Loucy (cell line): ENCODE measurements at regions not wholly inside any gene's neighbourhood (a gene's known extent, or its start where the extent isn't known, plus 50 kb on each side); places are given as distances from the start of the nearest gene placed in this dataset.
"Not testable (repeated sequence)": the region's sequence is repeated elsewhere in the genome, so short reads cannot be mapped to it uniquely, and the experiment has no call there.

Experiments
- H2AFZ ChIP-seq: fragments of 200-600 bp; sonication (generic); 2 replicates; pipeline ENCODE4 v1.6.0; 2016; ENCODE audit warnings: antibody characterized with exemption, mild to moderate bottlenecking, low read length, moderate library complexity
- H3F3A ChIP-seq: fragments of 200-600 bp; 2 replicates; pipeline ENCODE4 v1.6.0; 2016; ENCODE audit warnings: antibody characterized with exemption, low read depth, mild to moderate bottlenecking
- H3K27me3 ChIP-seq: fragments of 200-600 bp; sonication (generic); 2 replicates; pipeline ENCODE4 v1.6.1; 2014; ENCODE audit warnings: low read length, mild to moderate bottlenecking; ENCODE audit not compliant: insufficient read depth, poor library complexity, severe bottlenecking
- H3K36me3 ChIP-seq: fragments of 200-600 bp; sonication (generic); 2 replicates; pipeline ENCODE4 v1.6.1; 2016; ENCODE audit warnings: low read length; ENCODE audit not compliant: insufficient read depth
- H3K4me1 ChIP-seq: fragments of 200-600 bp; sonication (generic); 2 replicates; pipeline ENCODE4 v1.5.1; 2014; ENCODE audit warnings: low read length, mild to moderate bottlenecking; ENCODE audit not compliant: insufficient read depth, poor library complexity, severe bottlenecking
- H3K4me2 ChIP-seq: fragments of 200-600 bp; sonication (generic); 2 replicates; pipeline ENCODE4 v1.6.0; 2014; ENCODE audit warnings: antibody characterized with exemption, low read length, low read depth, mild to moderate bottlenecking; ENCODE audit not compliant: poor library complexity, severe bottlenecking
- H3K4me3 ChIP-seq: fragments of 200-600 bp; sonication (generic); 2 replicates; pipeline ENCODE4 v1.5.1; 2014; ENCODE audit warnings: low read length, mild to moderate bottlenecking, mixed read lengths; ENCODE audit not compliant: poor library complexity, severe bottlenecking
- H3K79me2 ChIP-seq: fragments of 200-600 bp; sonication (generic); 2 replicates; pipeline ENCODE4 v1.6.1; 2014; ENCODE audit warnings: low read length; ENCODE audit not compliant: insufficient read depth
- H3K9ac ChIP-seq: fragments of 200-600 bp; sonication (generic); 2 replicates; pipeline ENCODE4 v1.6.0; 2014; ENCODE audit warnings: mild to moderate bottlenecking, low read depth, low read length, moderate library complexity; ENCODE audit not compliant: poor library complexity, severe bottlenecking
- H3K9me2 ChIP-seq: fragments of 200-600 bp; sonication (generic); replicated peaks from 2 replicates; pipeline ENCODE4 v1.6.1; 2016; ENCODE audit warnings: low read depth, low read length, mixed read lengths
- H3K9me3 ChIP-seq: fragments of 200-600 bp; sonication (generic); 2 replicates; pipeline ENCODE4 v1.6.1; 2014; ENCODE audit warnings: mild to moderate bottlenecking, antibody characterized with exemption, low read length, low read depth; ENCODE audit not compliant: insufficient read depth
- H4K20me1 ChIP-seq: fragments of 200-600 bp; sonication (generic); 2 replicates; pipeline ENCODE4 v1.6.0; 2014; ENCODE audit warnings: antibody characterized with exemption, low read length, mild to moderate bottlenecking; ENCODE audit not compliant: insufficient read depth, poor library complexity, severe bottlenecking
- CTCF ChIP-seq: fragments of 200-600 bp; sonication (generic); conservative IDR thresholded peaks from 2 replicates; pipeline ENCODE4 v1.5.1; 2014; ENCODE audit warnings: mild to moderate bottlenecking, antibody characterized with exemption, low read length
- EZH2phosphoT487 ChIP-seq: fragments of 200-600 bp; IDR thresholded peaks from 2 replicates; pipeline ENCODE4 v1.6.1; 2018; ENCODE audit warnings: antibody characterized with exemption, mild to moderate bottlenecking, moderate library complexity, borderline replicate concordance

DNA sequence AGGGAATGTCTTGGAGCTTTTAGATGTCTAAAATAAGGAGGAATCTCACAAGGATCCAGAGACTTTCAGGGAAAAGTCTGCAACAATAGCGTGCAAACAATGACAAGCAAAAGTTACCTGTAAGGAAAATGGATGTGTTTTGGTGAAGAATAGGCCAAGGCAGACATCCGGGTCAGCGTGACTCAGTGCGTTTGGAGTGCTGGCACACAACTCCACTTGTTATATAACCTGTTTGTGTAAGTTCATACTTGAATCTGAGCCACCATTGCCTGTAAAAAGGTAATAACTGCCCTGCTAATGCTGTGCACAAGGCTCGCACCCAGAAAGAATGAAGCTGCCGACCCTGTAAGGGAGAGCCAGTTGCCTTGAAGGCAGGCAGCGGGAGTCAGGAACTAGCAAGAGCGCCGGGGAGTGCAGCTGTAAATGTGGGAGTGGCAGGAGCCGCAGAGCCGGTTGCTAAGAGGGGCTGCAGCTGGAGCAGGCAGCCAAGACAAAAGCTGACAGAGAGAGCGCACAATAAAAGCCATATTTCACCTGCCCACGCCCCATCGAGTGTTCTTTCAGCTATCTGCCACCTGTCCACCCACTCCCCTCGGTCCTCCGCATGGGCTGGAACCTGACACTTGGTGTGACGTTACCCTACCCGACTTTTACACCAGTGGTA, 638.5 kb upstream of the MIS18BP1 start:
- no peak overlapping the region for H3K4me3 ChIP-seq
- no peaks in the 10 kb centered on the region for H4K20me1 ChIP-seq
- no peaks in the 10 kb centered on the region for H3K4me1 ChIP-seq
- H3F3A ChIP-seq = no peaks in the 10 kb centered on the region
- H3K36me3 ChIP-seq = no peaks in the 10 kb centered on the region
- H2AFZ ChIP-seq = no peak overlapping the region
- H3K79me2 ChIP-seq = no peaks in the 10 kb centered on the region
- H3K9me3 ChIP-seq = no peaks in the 10 kb centered on the region
- H3K4me2 ChIP-seq = no peak overlapping the region
- no peaks in the 10 kb centered on the region for H3K9me2 ChIP-seq
- H3K9ac ChIP-seq = no peak overlapping the region
- H3K27me3 ChIP-seq = no peaks in the 10 kb centered on the region
- TF ChIP-seq CTCF (no peak), EZH2phosphoT487 (no peak)

DNA sequence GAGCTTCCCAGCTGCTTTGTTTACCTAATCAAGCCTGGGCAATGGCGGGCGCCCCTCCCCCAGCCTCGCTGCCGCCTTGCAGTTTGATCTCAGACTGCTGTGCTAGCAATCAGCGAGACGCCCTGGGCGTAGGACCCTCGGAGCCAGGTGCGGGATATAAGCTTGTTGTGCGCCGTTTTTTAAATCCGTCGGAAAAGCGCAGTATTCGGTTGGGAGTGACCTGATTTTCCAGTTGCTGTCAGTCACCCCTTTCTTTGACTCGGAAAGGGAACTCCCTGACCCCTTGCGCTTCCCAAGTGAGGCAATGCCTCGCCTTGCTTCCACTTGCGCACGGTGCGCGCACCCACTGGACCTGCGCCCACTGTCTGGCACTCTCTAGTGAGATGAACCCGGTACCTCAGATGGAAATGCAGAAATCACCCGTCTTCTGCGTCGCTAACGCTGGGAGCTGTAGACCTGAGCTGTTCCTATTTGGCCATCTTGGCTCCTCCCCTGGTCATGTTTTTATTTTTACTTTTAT, 635.8 kb upstream of the MIS18BP1 start:
- not testable (repeated sequence) for H3K27me3 ChIP-seq, H3K36me3 ChIP-seq, H3K9me3 ChIP-seq, H4K20me1 ChIP-seq, H3F3A ChIP-seq, H3K79me2 ChIP-seq, H3K4me3 ChIP-seq, H3K4me1 ChIP-seq, H3K9me2 ChIP-seq, H3K9ac ChIP-seq, H2AFZ ChIP-seq, H3K4me2 ChIP-seq

DNA sequence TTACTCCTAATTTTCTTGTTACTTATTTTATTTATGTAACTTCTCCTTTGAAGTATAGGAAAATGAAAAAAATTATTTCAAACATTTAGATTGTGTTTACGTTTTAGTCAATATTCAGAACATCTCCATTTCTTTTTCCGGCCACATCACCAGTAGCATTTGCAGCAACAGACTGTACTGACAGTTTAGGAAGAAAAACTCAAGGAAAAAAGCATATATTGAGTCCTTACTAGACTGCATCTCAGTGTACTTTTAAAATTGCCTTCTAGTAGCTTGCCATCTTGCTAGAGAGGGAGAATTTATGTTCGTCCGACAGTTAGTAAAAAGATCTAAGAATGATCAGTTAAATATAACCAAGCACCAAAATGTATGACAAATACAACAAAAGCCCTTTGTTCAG, 625.0 kb upstream of the MIS18BP1 start:
- TF ChIP-seq CTCF = no peak
- no peak for TF ChIP-seq EZH2phosphoT487
- H3K27me3 ChIP-seq = no peaks in the 10 kb centered on the region

GRCh38 chr14:45868863-45869262, 615.9 kb upstream of the MIS18BP1 start:
- Histone ChIP-seq H3K36me3 (no peaks in the 10 kb centered on the region), H3K4me2 (no peak overlapping the region), H3K4me3 (no peak overlapping the region), H3K9me2 (no peaks in the 10 kb centered on the region), H3F3A (no peaks in the 10 kb centered on the region), H2AFZ (no peak overlapping the region), H3K9me3 (no peaks in the 10 kb centered on the region; the same call in 1 of the 2 replicates), H3K4me1 (no peaks in the 10 kb centered on the region), H3K9ac (no peak overlapping the region), H3K79me2 (no peaks in the 10 kb centered on the region), H3K27me3 (no peaks in the 10 kb centered on the region), H4K20me1 (no peaks in the 10 kb centered on the region)
- TF ChIP-seq EZH2phosphoT487 (no peak), CTCF (no peak)

More for the DNA sequence above, 625.0 kb upstream of the MIS18BP1 start:
- no peak overlapping the region for H3K9ac ChIP-seq
- H3K36me3 ChIP-seq = no peaks in the 10 kb centered on the region
- no peak overlapping the region for H3K4me3 ChIP-seq
- H3K9me2 ChIP-seq = no peaks in the 10 kb centered on the region
- no peak overlapping the region for H2AFZ ChIP-seq
- H3K4me2 ChIP-seq = no peak overlapping the region
- H3F3A ChIP-seq = no peaks in the 10 kb centered on the region
- no peaks in the 10 kb centered on the region for H3K9me3 ChIP-seq
- no peaks in the 10 kb centered on the region for H4K20me1 ChIP-seq
- H3K4me1 ChIP-seq = no peaks in the 10 kb centered on the region
- H3K79me2 ChIP-seq = no peaks in the 10 kb centered on the region
